Heart left ventricle (tissue), 16 donors: ENCODE measurements at regions not wholly inside any gene's neighbourhood (a gene's known extent, or its start where the extent isn't known, plus 50 kb on each side); places are given as distances from the start of the nearest gene placed in this dataset.

Source experiments
- ATAC-seq, 4 donors: fragments of 200-7000 bp; cut with Tn5 transposase; one replicate each; pipeline ENCODE4 v1.9.1; 2020 to 2022; ENCODE audit warnings: moderate library complexity in 4 of 4, mild to moderate bottlenecking in 3 of 4, moderate number of reproducible peaks in 1 of 4
- DNase-seq, 5 donors: peaks; one replicate each; pipeline ENCODE4 v3.0.0-alpha.2; 2020
- H3K27ac ChIP-seq, 12 donors: fragments of 200-600 bp; sonication (generic) in 4 of 12; one replicate each; pipeline versions ENCODE4 v1.5.0 to v1.8.0; 2016 to 2022; ENCODE audit warnings: mild to moderate bottlenecking in 2 of 12
- H3K27me3 ChIP-seq, 9 donors: fragments of 200-600 bp; sonication (generic) in 2 of 9; one replicate each; pipeline versions ENCODE4 v1.5.1 to v1.8.0; 2016 to 2022; ENCODE audit warnings: mild to moderate bottlenecking in 3 of 9
- H3K36me3 ChIP-seq, 9 donors: fragments of 200-600 bp; sonication (generic) in 2 of 9; one replicate each; pipeline versions ENCODE4 v1.5.0 to v1.8.0; 2018 to 2022; ENCODE audit warnings: mild to moderate bottlenecking in 2 of 9
- H3K4me1 ChIP-seq, 12 donors: fragments of 200-600 bp; sonication (generic) in 4 of 12; one replicate each; pipeline versions ENCODE4 v1.5.0 to v1.8.0; 2016 to 2022; ENCODE audit warnings: mild to moderate bottlenecking in 3 of 12
- H3K4me3 ChIP-seq, 12 donors: fragments of 200-600 bp; sonication (generic) in 4 of 12; one replicate each; pipeline versions ENCODE4 v1.5.0 to v1.8.0; 2017 to 2022; ENCODE audit warnings: mild to moderate bottlenecking in 9 of 12, moderate library complexity in 4 of 12
- H3K9me3 ChIP-seq, 12 donors: fragments of 200-600 bp; sonication (generic) in 4 of 12; one replicate each; pipeline versions ENCODE4 v1.5.0 to v1.8.0; 2016 to 2022; ENCODE audit warnings: mild to moderate bottlenecking in 1 of 12
- POLR2A ChIP-seq, 2 donors: fragments of 450-650 bp; IDR thresholded peaks; one replicate each; pipeline ENCODE4 v1.6.1; 2017; ENCODE audit warnings: antibody characterized with exemption in 2 of 2, mild to moderate bottlenecking in 2 of 2, moderate library complexity in 2 of 2
- WGBS, 4 donors: extraction: QIAGEN DNeasy Blood & Tissue Kit in 2 of 4; methylation state at CpG; one replicate each; pipeline versions ENCODE4 v1.1.5 to v1.1.7; 2013 to 2018; 5-methylcytosine and 5-hydroxymethylcytosine counted together
- intact Hi-C, 10 donors: fragments of 100-400 bp; cut with DNase I; formaldehyde crosslinking; loops; one replicate each; pipeline versions ENCODE4 v1.11.1 to v1.14.2; 2022
- TF ChIP-seq, protein P1 (sequence below), 12 donors: fragments of 200-600 bp; sonication (generic) in 4 of 12; IDR thresholded peaks; one replicate each; pipeline versions ENCODE4 v1.5.0 to v1.8.0; 2018 to 2022; ENCODE audit warnings: antibody characterized with exemption in 12 of 12, mild to moderate bottlenecking in 5 of 12
- donor health status: ischemic (EF 13 %, LVEDD 7.1; RV severe dilation, severe dysfunction).
- donor health status: healthy with polysubstance abuse.
- donor health status: DM: no; HTN: yes; CAD: no.
- donor health status: DM: no; HTN: no; CAD: no.
- donor health status: ischemic (EF 25% LVEDD 6.9; RV normal size, moderate dysfunction).
- donor health status: ischemic (EF 25% LVEDD 5.7; RV mildly dilated, moderate dysfunction).
- donor health status: healthy.
- donor health status: DM: yes; HTN: yes; CAD: no.
- donor health status: ischemic (EF 35%, LVEDD 5.7; RV mildly dilated, moderate dysfunction).
- donor health status: nonischemic (EF 11% LVEDD 7.7; RV severe dilation, severe dysfunction).
- donor health status: DM: yes; HTN: yes; CAD: no.
- donor health status: PGD.
- donor health status: ischemic (EF 29% LVEDD 5.4; RV normal size, mild dysfunction).
- donor health status: nonischemic (EF 23%, LVEDD 6.1; RV moderate dilation, normal function).

- WGBS, 4 donors: 47 to 67% (median 54%) methylated on average over 9 of the region's 9 CpGs
- Histone ChIP-seq H3K4me3 (peak overlapping the region in 2 of 12 donors; percentile 14 to 23), H3K27ac (peak overlapping the region in 11 of 12 donors; percentile 6 to 74 (median 40)), H3K36me3 (no peaks in the 10 kb centered on the region), H3K27me3 (no peaks in the 10 kb centered on the region), H3K4me1 (peaks cover 4 to 41% (median 29%) of the 10 kb centered on the region in 12 donors), H3K9me3 (no peaks in the 10 kb centered on the region)
- DNase-seq (no peak), ATAC-seq (peak in 2 of 4 donors; percentile 6 to 22)
- intact Hi-C loops: loop anchor here in 5 of 10 donors (5.0 to 10.0 kb wide), 5 partner anchors 39 to 264 kb away; partner anchors contain the start of gene FOXO1 (in 3 of the 5)
- TF ChIP-seq, protein P1, sequence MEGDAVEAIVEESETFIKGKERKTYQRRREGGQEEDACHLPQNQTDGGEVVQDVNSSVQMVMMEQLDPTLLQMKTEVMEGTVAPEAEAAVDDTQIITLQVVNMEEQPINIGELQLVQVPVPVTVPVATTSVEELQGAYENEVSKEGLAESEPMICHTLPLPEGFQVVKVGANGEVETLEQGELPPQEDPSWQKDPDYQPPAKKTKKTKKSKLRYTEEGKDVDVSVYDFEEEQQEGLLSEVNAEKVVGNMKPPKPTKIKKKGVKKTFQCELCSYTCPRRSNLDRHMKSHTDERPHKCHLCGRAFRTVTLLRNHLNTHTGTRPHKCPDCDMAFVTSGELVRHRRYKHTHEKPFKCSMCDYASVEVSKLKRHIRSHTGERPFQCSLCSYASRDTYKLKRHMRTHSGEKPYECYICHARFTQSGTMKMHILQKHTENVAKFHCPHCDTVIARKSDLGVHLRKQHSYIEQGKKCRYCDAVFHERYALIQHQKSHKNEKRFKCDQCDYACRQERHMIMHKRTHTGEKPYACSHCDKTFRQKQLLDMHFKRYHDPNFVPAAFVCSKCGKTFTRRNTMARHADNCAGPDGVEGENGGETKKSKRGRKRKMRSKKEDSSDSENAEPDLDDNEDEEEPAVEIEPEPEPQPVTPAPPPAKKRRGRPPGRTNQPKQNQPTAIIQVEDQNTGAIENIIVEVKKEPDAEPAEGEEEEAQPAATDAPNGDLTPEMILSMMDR (IDR thresholded peaks at IDR 0.05): no peak
- no peak for TF ChIP-seq POLR2A (IDR thresholded peaks at IDR 0.05)
Observed at GRCh38 chr13:40402931-40403431, 263.5 kb downstream of the FOXO1 start.

DNA sequence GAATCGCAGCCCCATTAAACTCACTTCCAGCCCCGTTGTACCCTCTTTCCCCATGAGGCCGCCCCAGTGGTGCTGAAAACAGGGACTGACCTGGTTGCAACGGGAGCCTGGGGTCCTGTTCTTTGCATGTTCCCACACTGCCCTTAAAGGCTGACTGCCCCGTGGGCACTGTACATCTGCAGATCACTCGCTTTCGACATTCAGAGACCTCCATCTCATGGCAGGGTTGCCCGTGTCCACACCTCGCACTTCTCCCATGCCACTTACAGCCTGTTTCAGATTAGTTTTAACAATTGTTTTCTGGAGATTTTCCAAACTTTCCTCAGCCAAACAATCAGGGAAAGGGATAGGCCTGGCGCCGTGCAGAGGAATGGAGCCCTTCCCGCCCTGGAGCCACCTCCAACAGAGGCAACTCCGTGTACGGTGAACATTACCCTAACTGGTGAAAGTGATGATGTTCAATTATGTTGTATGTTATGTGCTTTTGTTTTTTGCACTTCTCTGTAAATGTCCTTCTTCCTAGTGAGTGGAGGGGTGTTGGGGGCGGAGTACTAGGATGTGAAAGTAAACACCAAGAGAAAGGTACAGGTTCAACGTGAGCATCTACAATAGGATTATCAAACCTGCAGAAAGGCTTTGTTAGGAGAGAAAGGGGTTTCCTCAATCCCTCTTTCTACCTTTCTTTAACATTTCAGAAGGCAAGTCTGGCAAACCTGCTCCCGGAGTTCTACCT, 262.8 kb downstream of the FOXO1 start:
- 67 to 82% (median 76%) methylated on average over 17 of the region's 17 CpGs for WGBS, 4 donors
- TF ChIP-seq, protein P1 (IDR thresholded peaks at IDR 0.05): no peak
- no peak for TF ChIP-seq POLR2A (IDR thresholded peaks at IDR 0.05)
- intact Hi-C loops: loop anchor here in 5 of 10 donors (5.0 to 10.0 kb wide), 5 partner anchors 39 to 264 kb away; partner anchors contain the start of gene FOXO1 (in 3 of the 5)
- Histone ChIP-seq H3K27me3 (no peaks in the 10 kb centered on the region), H3K36me3 (no peaks in the 10 kb centered on the region), H3K27ac (peak overlapping the region in 9 of 12 donors; percentile 11 to 74 (median 40)), H3K4me1 (peaks cover 4 to 41% (median 29%) of the 10 kb centered on the region in 12 donors), H3K9me3 (no peaks in the 10 kb centered on the region), H3K4me3 (no peak overlapping the region)
- DNase-seq (peak in 1 of 5 donors; percentile 32), ATAC-seq (peak in 2 of 4 donors; percentile 1 to 17)

DNA sequence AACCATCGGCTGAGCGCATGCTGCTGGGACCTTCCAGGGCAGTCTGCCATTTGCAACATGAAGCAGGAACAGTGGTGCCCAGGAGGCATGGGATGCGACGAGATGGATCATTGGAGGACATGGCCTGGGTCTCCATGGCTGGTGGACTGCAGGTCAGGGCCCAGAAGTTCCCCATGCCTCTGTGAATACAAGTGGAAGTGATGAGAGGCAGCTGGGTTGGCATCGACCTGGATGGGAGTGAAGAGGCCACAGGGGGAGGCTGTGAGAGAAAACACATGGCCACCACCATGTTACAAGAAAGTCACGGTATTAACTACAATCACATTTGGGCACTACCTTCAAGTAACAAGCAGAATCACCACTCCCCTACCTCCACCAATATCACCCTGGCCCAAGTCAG, 262.0 kb downstream of the FOXO1 start:
- DNase-seq (no peak), ATAC-seq (no peak)
- no peak for TF ChIP-seq POLR2A (IDR thresholded peaks at IDR 0.05)
- Histone ChIP-seq H3K27ac (peak overlapping the region in 1 of 12 donors; percentile 33), H3K4me1 (peaks cover 4 to 41% (median 29%) of the 10 kb centered on the region in 12 donors), H3K9me3 (no peaks in the 10 kb centered on the region), H3K4me3 (no peak overlapping the region), H3K27me3 (no peaks in the 10 kb centered on the region), H3K36me3 (no peaks in the 10 kb centered on the region)
- 91 to 96% (median 93%) methylated on average over 6 of the region's 6 CpGs for WGBS, 4 donors
- intact Hi-C loops: loop anchor here in 5 of 10 donors (5.0 to 10.0 kb wide), 5 partner anchors 38 to 263 kb away; partner anchors contain the start of gene FOXO1 (in 3 of the 5)

DNA sequence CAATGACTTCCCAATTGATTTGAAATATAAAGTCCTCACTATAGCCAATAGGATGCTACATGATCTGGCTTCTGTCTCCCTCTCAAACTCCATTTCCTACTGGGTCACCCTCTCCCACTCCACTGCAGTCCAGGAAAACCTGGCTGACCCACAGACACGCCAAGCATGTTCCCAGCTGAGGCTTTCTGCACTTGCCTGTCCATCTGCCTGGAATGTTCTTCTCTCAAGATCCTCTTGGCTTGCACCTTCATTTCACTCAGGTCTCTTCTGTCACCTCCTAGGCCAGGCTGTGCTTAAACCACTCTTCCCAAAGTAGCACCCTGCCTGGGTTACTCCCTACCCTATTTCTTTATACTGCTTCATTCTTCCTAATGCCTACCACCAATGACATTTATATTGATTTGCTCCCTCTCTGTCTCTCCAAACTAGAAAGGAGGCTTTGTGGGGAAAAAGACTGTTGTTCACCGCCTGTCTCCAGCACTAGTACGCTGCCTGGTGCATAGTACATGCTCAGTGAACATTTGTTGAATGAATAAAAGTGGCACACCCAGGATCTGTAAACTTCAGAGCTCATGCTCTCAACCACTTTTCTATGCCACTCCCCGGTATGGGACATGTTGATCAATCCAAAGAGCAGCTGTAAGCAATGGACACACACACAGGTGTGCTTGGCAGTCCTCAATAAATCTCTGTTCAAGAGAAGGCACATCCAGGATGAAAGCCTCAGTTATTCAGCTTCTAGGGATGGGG, 261.3 kb downstream of the FOXO1 start:
- TF ChIP-seq POLR2A (IDR thresholded peaks at IDR 0.05): no peak
- TF ChIP-seq, protein P1 (IDR thresholded peaks at IDR 0.05): no peak
- Histone ChIP-seq H3K27ac (peak overlapping the region in 1 of 12 donors; percentile 33), H3K36me3 (no peaks in the 10 kb centered on the region), H3K27me3 (no peaks in the 10 kb centered on the region), H3K4me1 (peaks cover 4 to 43% (median 29%) of the 10 kb centered on the region in 12 donors), H3K9me3 (no peaks in the 10 kb centered on the region), H3K4me3 (no peak overlapping the region)
- intact Hi-C loops: loop anchor here in 5 of 10 donors (5.0 to 10.0 kb wide), 5 partner anchors 37 to 262 kb away; partner anchors contain the start of gene FOXO1 (in 3 of the 5)
- no peak for ATAC-seq
- 94 to 97% (median 96%) methylated on average over 4 of the region's 4 CpGs for WGBS, 4 donors
- DNase-seq: no peak
